GM18858 (cell line): ENCODE measurements at regions not wholly inside any gene's neighbourhood (a gene's known extent, or its start where the extent isn't known, plus 50 kb on each side); places are given as distances from the start of the nearest gene placed in this dataset.
"Not testable (repeated sequence)": the region's sequence is repeated elsewhere in the genome, so short reads cannot be mapped to it uniquely, and the experiment has no call there.

Experiments used
- ATAC-seq: cut with Tn5 transposase; IDR thresholded peaks from one replicate; pipeline ENCODE4 v1.9.1; 2021; ENCODE audit not compliant: unreplicated experiment

DNA sequence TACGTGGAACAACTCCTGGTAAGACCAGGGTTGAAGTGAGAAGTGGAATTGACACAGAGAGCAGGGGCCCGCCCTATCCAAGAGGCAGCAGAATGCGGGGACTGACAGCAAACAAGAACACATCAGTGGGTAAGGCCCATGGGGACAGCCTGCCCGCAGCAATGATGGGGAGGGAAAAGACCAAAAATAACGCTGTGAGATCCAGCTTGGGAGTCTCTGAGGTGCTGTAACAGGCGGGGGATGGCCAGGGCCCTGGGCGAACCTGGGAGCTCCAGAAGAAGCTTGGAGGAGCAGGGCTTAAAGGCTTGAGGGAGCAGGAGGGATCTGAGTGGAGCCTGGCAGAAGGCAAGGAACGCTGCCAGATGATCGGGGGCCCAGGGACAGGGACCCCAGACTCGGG is 173.4 kb downstream of the TMEM200C start:
- ATAC-seq: no peak

GRCh38 chr18:5720132-5720531 is 175.2 kb downstream of the TMEM200C start:
- ATAC-seq: no peak

DNA sequence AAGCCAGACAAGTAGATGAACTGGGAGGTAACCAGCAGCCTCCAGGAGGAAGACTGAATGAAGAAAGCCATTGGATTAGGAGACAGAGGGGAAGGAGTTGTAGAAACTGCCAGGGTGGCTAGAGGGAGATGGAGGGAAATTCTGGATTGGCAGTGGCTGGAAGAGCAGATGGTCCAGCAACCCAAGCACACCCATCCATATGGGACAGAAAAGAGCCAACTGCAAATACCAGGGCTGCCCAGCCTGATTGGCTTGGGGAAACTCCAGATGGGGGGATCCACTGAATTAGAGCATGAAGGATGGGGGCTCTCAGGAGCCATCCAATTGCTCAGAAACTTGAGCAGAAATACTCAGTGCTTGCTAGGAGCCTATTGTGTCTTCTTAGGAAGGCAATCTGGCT is 173.5 kb upstream of the EPB41L3 start:
- ATAC-seq: no peak

DNA sequence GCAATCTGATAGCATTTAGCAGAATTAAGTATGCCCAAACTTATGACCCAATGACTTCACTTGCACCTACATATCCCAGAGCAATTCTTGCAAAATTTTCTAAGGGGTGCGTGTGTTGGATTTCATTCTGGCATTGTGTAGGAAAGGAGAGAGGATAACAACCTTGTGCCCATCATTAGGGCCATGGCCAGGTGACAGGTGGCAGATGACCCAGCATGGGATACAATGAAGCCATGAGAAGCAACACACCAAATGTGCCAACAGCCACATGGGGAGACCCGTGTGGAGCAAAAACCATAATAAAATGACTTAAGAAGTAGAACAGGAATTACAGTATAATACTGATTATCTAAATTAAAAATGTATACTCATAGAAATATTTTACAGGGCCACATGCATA is 166.9 kb upstream of the EPB41L3 start:
- ATAC-seq: no peak

GRCh38 chr18:5710235-5710634 is 166.4 kb upstream of the EPB41L3 start:
- no peak for ATAC-seq

DNA sequence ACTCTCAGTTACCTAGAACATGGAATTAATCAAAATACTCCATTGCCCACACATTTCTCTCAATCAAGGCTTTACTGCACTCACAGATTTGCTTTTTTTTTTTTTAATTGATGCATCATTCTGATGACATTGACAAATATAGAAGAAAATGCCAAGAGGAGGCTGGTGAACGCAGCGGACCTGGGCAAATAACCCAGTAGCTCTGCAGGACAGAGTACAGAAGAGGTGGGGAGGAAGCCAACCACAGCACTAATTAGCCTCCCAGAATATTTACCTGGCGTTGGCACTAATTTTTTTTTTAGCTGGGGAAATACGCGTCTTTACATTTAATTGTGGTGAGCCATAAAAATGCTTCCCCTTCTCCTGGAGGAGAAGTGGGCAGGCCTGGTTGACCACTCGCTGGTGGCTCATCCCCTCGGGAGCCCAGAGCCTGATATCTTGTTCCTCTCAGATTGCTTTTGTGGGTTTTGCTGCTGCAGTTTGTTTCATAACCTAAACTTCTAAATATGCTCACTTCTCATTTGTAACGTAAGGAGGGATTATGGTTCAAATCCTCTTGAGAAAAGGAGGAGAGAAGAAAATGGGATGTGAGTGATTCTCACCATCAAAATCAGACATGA is 165.8 kb upstream of the EPB41L3 start:
- ATAC-seq: no peak

- ATAC-seq: no peak
These were observed 163.8 kb upstream of the EPB41L3 start for GRCh38 chr18:5707586-5707985.

DNA sequence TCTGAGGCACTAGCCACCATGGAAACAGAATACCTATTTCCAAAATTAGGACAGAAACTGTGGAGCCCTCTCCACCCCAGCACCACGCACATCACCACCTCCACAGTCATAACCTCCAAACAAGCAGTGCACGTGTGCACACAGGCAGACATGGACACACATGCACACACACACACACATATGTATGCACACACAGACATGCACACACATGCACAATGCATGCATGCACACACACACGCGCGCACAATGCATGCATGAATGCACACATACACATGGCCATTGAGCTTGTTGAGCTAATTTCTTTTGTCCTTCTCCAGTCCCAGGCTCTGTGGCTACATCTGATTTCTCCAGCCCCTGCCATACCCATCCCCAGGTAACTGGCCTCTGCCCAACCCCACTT is 161.6 kb upstream of the EPB41L3 start:
- ATAC-seq: no peak

GRCh38 chr18:5704847-5705246 is 161.1 kb upstream of the EPB41L3 start:
- no peak for ATAC-seq

GRCh38 chr18:5702016-5702415 is 158.2 kb upstream of the EPB41L3 start:
- ATAC-seq: not testable (repeated sequence)

DNA sequence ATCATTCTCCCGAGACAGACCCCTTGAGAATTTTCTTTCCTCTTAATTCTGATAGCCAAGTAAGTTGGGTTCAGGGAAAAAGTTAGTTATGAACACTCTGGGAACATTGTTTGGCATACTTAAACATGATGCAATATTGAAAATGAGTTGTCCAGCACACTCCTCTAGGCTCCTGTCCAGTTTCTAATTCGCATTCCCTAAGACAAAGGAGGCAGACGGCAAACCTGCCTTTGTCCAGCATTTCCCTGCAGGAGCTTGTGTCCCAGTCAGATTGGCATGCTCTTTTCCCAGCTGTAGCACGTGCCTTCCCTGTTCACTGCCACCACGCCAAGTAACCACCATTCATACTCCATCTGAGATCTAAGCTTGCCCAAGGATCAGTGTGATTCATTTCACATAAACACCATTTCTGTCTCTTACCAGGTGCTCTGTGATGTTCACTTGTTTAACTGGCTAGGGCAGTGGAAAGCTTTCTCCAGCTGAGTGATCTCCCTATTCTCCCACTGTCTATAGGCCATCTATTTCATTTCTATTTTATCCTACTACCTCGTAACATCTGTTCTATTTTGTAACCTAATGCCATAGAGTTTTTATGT is 150.0 kb upstream of the EPB41L3 start:
- no peak for ATAC-seq

DNA sequence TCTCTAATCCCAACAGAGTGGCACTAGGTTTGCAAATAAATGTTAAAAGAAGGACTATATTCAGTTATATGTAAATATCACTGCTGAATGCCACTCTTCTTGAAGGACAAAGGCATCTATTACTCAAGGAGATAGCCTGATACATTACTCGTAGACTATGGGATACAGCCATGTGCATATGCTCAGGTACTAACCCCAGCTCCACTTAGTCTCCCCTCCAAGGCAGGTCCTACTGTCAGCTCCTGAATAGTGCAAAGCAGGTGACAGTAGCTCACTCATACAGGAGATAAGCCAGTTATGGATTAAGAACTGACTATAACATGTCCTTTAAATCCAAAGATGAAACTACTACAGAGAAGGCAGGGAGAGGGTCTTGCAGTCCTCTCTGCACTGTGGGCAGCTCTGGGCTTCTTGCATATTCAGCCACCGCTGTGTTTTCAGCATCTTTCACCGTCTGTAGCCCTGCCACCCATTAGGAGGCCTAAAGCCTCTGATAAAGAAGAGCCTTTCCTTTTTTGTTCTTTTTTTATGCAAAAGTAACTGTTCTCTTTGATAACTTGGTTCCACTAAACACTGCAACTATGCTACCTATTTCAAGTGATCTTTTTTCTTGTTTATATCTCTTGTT is 135.1 kb upstream of the EPB41L3 start:
- no peak for ATAC-seq

DNA sequence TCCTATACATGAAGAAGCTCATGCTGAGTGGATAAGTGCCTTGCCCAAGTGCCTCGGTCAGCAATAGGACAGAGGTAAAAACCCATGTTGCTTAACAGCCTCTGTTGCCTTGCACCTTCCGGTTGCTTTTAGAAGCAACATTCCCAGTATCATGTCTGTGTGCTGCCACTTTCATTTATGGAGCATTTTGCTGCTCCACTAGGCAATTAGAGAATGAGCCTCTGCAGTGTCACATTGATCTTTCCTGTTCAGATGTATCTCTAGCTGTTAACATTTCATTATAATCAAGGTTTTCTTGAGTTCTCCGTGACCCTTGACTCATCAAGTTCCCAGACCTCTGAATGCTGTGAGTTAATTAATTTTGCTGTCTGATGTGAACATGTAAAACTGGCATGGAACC is 134.5 kb upstream of the EPB41L3 start:
- ATAC-seq: no peak

- ATAC-seq: no peak
These were observed 129.8 kb upstream of the EPB41L3 start for GRCh38 chr18:5673616-5674015.

- no peak for ATAC-seq
These were observed 125.8 kb upstream of the EPB41L3 start for GRCh38 chr18:5669585-5669984.

DNA sequence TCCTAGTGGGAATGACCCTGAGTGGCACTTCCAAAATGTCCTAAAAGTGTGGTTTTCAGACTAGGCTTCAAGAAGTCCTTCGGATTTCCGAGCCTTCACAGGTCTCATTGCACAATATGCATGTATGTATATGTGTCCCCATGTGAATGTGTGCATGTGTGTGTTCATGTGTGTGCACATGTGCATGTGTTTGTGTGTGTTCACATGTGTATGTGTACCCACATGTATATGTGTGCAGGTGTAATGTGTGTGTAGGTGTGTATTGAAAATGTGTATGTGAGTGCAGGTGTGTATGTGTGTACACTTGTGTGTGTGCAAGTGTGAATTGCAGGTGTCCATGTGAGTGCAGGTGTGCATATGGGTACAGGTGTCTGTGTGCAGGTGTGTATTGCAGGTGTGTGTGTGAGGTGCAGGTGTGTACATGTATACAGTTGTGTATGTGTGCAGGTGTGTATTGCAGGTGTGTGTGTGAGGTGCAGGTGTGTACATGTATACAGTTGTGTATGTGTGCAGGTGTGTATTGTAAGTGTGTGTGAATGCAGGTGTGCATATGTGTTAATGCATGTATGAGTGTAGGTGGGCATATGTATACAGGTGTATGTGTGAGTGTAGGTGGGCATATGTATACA is 124.4 kb upstream of the EPB41L3 start:
- ATAC-seq: no peak

- no peak for ATAC-seq
These were observed 123.6 kb upstream of the EPB41L3 start for GRCh38 chr18:5667356-5667755.

DNA sequence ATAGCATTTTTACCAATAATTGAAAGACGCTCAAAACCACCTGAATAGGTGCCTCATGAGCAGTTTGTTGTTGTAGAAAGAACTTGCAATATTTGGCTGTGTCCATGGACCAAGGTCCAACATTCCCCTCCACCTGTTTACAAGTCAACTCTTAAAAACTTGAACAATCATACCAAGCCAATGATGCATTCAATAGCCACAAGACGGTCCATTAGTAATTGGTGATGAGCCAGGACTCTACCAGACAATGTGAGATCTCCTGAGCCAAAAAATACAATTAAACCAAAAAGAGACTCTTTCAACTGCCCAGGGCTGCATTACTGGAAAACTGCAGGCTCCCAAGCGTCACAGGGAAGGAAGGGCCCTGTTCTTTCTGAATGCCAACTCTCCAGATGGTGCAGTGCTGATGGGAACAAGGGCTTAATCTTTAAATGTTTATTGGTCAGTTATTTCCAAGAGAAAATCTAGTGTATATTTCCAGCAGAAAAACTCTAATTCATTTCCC is 118.8 kb upstream of the EPB41L3 start:
- no peak for ATAC-seq

DNA sequence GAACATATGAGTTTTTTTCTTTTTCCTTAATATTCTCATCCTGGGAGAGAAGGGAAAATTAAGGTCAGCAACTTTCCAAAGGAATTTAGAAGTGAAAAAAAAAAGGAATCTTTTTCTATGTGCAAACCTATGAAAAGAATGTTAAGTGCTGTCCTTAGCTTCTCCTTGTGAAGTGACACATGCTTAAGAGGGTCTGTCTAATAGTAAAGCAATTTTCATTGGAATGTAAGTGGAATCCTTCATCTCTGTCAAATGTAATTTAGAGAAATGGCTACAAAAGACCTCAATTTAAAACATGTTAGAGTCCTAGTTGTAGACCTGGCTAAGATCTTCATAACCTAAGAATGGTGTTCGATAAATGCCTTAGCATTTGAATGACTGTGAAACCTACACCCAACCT is 117.4 kb upstream of the EPB41L3 start:
- ATAC-seq: no peak

DNA sequence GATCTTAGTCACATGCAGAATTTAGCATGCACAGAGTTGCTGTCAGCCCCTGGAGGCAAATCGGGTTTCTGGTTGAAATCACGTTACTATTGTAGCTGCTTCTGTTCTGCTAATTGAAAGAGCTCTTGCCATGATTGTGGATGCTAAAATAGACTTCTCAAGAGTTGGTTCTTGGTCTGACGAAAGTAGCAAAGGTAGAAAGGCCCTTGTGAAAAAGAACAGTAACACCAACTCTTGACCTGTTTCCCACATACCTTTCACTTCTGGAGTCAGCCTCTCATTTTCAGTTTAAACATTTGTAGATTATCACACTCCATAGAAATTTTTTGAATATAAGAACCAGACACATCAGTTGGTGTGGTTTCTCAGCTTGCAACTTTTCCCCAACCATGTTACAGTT is 110.0 kb upstream of the EPB41L3 start:
- ATAC-seq: no peak

GRCh38 chr18:5651736-5652135 is 107.9 kb upstream of the EPB41L3 start:
- ATAC-seq: no peak

- no peak for ATAC-seq
These were observed 105.6 kb upstream of the EPB41L3 start for GRCh38 chr18:5649439-5649838.
